GM23338 (cell line): ENCODE measurements at regions not wholly inside any gene's neighbourhood (a gene's known extent, or its start where the extent isn't known, plus 50 kb on each side); places are given as distances from the start of the nearest gene placed in this dataset.

Source experiments
- ATAC-seq: fragments of 200-7000 bp; cut with Tn5 transposase; 3 replicates; pipeline ENCODE4 v1.9.1; 2020
- DNase-seq: peaks from one replicate; pipeline ENCODE4 v3.0.0-alpha.2; 2015; ENCODE audit warnings: low spot score
- H2AFZ ChIP-seq: fragments of 200-600 bp; sonication (generic); 2 replicates; pipeline ENCODE4 v1.8.0; 2016; ENCODE audit warnings: antibody characterized with exemption, mild to moderate bottlenecking, moderate library complexity
- H3F3A ChIP-seq: fragments of 200-600 bp; sonication (generic); replicated peaks from 2 replicates; pipeline ENCODE4 v1.8.0; 2017; ENCODE audit warnings: antibody characterized with exemption, mixed run types, low read depth
- H3K27ac ChIP-seq: fragments of 200-600 bp; sonication (generic); 2 replicates; pipeline ENCODE4 v1.6.1; 2016; ENCODE audit warnings: low read depth
- H3K27me3 ChIP-seq: fragments of 200-600 bp; sonication (generic); 2 replicates; pipeline ENCODE4 v1.8.0; 2016; ENCODE audit warnings: mild to moderate bottlenecking, mixed run types, moderate library complexity; ENCODE audit not compliant: insufficient read depth
- H3K36me3 ChIP-seq: fragments of 200-600 bp; sonication (generic); 2 replicates; pipeline ENCODE4 v1.8.0; 2016; ENCODE audit warnings: mild to moderate bottlenecking; ENCODE audit not compliant: insufficient read depth
- H3K4me1 ChIP-seq: fragments of 200-600 bp; sonication (generic); 2 replicates; pipeline ENCODE4 v1.8.0; 2016; ENCODE audit warnings: mild to moderate bottlenecking, moderate library complexity; ENCODE audit not compliant: insufficient read depth
- H3K4me2 ChIP-seq: fragments of 200-600 bp; sonication (generic); 2 replicates; pipeline ENCODE4 v1.7.1; 2017; ENCODE audit warnings: mixed run types
- H3K4me3 ChIP-seq: fragments of 200-600 bp; sonication (generic); 2 replicates; pipeline ENCODE4 v1.6.1; 2016; ENCODE audit warnings: mixed run types
- H3K79me2 ChIP-seq: fragments of 200-600 bp; sonication (generic); replicated peaks from 2 replicates; pipeline ENCODE4 v1.8.0; 2017; ENCODE audit warnings: mild to moderate bottlenecking; ENCODE audit not compliant: insufficient read depth
- H3K9me2 ChIP-seq: fragments of 200-600 bp; sonication (generic); 2 replicates; pipeline ENCODE4 v1.8.0; 2017; ENCODE audit not compliant: insufficient read depth
- H4K20me1 ChIP-seq: fragments of 200-600 bp; sonication (generic); replicated peaks from 2 replicates; pipeline ENCODE4 v1.8.0; 2017; ENCODE audit warnings: mild to moderate bottlenecking; ENCODE audit not compliant: insufficient read depth
- H3K27ac Mint-ChIP-seq: 2 replicates; pipeline ENCODE4 v1.8.0; 2020; ENCODE audit warnings: inconsistent platforms, mild to moderate bottlenecking, moderate library complexity, mixed read lengths
- H3K27me3 Mint-ChIP-seq: 3 replicates; pipeline ENCODE4 v1.8.0; 2022; ENCODE audit warnings: low read depth, mild to moderate bottlenecking, moderate library complexity, mixed read lengths, inconsistent platforms; ENCODE audit not compliant: insufficient read depth, poor library complexity
- H3K36me3 Mint-ChIP-seq: 3 replicates; pipeline ENCODE4 v1.8.0; 2021; ENCODE audit warnings: low read depth, mild to moderate bottlenecking, inconsistent platforms, moderate library complexity, mixed read lengths
- H3K4me1 Mint-ChIP-seq: 3 replicates; pipeline ENCODE4 v1.8.0; 2020; ENCODE audit warnings: mild to moderate bottlenecking, inconsistent platforms, mixed read lengths
- H3K4me3 Mint-ChIP-seq: 3 replicates; pipeline ENCODE4 v1.8.0; 2021; ENCODE audit warnings: moderate library complexity, mild to moderate bottlenecking, inconsistent platforms, mixed read lengths
- H3K9me3 Mint-ChIP-seq: 3 replicates; pipeline ENCODE4 v1.8.0; 2020; ENCODE audit warnings: moderate library complexity, mild to moderate bottlenecking, inconsistent platforms, mixed read lengths
- CREB1 ChIP-seq: fragments of 250-450 bp; sonication (Bioruptor Pico); IDR thresholded peaks from 2 replicates; pipeline ENCODE4 v1.5.0; 2020; ENCODE audit warnings: low read depth, mild to moderate bottlenecking, moderate library complexity
- CTCF ChIP-seq, 2 experiments: fragments of 200-600 bp in 1 of 2; sonication (generic) in 1 of 2; conservative IDR thresholded peaks; 2 replicates each; pipeline versions ENCODE4 v1.5.1 to v1.6.1; 2016 to 2017; ENCODE audit warnings: antibody characterized with exemption in 2 of 2, low read depth in 2 of 2, mild to moderate bottlenecking in 2 of 2, moderate library complexity in 1 of 2
- ETS1 ChIP-seq: IDR thresholded peaks from 2 replicates; pipeline ENCODE4 v1.6.1; 2016; ENCODE audit warnings: antibody characterized with exemption
- EZH2 ChIP-seq: fragments of 200-600 bp; sonication (generic); IDR thresholded peaks from one replicate; pipeline ENCODE4 v1.8.0; 2017; ENCODE audit warnings: antibody characterized with exemption, mild to moderate bottlenecking, low read depth; ENCODE audit not compliant: unreplicated experiment
- JUNB ChIP-seq: IDR thresholded peaks from one replicate; pipeline ENCODE4 v1.6.1; 2016; ENCODE audit warnings: antibody characterized with exemption; ENCODE audit not compliant: unreplicated experiment
- NANOG ChIP-seq: IDR thresholded peaks from 2 replicates; pipeline ENCODE4 v1.6.1; 2016; ENCODE audit warnings: antibody characterized with exemption, borderline replicate concordance
- POLR2AphosphoS5 ChIP-seq: IDR thresholded peaks from 2 replicates; pipeline ENCODE4 v1.6.1; 2016; ENCODE audit warnings: antibody characterized with exemption, low read depth
- STAT1 ChIP-seq: IDR thresholded peaks from one replicate; pipeline ENCODE4 v1.6.1; 2016; ENCODE audit warnings: antibody characterized with exemption; ENCODE audit not compliant: unreplicated experiment
- ZNF114 ChIP-seq: fragments of 250-450 bp; sonication (Bioruptor Pico); IDR thresholded peaks from 2 replicates; pipeline ENCODE4 v1.5.0; 2020; ENCODE audit warnings: mild to moderate bottlenecking, moderate library complexity
- ZNF331 ChIP-seq: fragments of 250-450 bp; sonication (Bioruptor Pico); IDR thresholded peaks from 2 replicates; pipeline ENCODE4 v1.5.0; 2020; ENCODE audit warnings: low read depth, mild to moderate bottlenecking, moderate library complexity
- ZNF462 ChIP-seq: fragments of 250-450 bp; sonication (Bioruptor Pico); IDR thresholded peaks from 2 replicates; pipeline ENCODE4 v1.5.0; 2020; ENCODE audit warnings: mild to moderate bottlenecking, moderate library complexity

- TF ChIP-seq ZNF462: no peak
- no peak for TF ChIP-seq NANOG
- TF ChIP-seq EZH2: no peak
- TF ChIP-seq POLR2AphosphoS5: no peak
- TF ChIP-seq ZNF331 (CRISPR knock-in tag): no peak
These were observed 250.4 kb upstream of the SFSWAP start (continued) for GRCh38 chr12:131460520-131460919.

GRCh38 chr12:131461096-131461495 lies 249.8 kb upstream of the SFSWAP start:
- DNase-seq: no peak
- H3K36me3 ChIP-seq: no peaks in the 10 kb centered on the region
- H3K79me2 ChIP-seq: no peaks in the 10 kb centered on the region
- H3K4me3 Mint-ChIP-seq: no peak overlapping the region
- H3K9me3 Mint-ChIP-seq: no peaks in the 10 kb centered on the region
- no peaks in the 10 kb centered on the region for H4K20me1 ChIP-seq
- peaks cover 8% of the 10 kb centered on the region for H3K4me1 Mint-ChIP-seq
- no peak for ATAC-seq
- no peaks in the 10 kb centered on the region for H3K27me3 ChIP-seq
- H3K36me3 Mint-ChIP-seq: no peaks in the 10 kb centered on the region
- H3F3A ChIP-seq: no peaks in the 10 kb centered on the region
- no peak overlapping the region for H3K27ac ChIP-seq
- H3K4me1 ChIP-seq: no peaks in the 10 kb centered on the region
- H3K27ac Mint-ChIP-seq: no peak overlapping the region
- H3K9me2 ChIP-seq: 0 out of 2 replicates have a peak, but pooled peaks cover 5% of the 10 kb centered on the region
- H3K27me3 Mint-ChIP-seq: peaks cover 7% of the 10 kb centered on the region
- no peak overlapping the region for H2AFZ ChIP-seq
- H3K4me2 ChIP-seq: no peak overlapping the region
- no peak overlapping the region for H3K4me3 ChIP-seq
- TF ChIP-seq ETS1 (no peak), EZH2 (no peak), NANOG (no peak), ZNF331 (CRISPR knock-in tag) (no peak), JUNB (no peak), POLR2AphosphoS5 (no peak), ZNF114 (CRISPR knock-in tag) (no peak), CREB1 (CRISPR knock-in tag) (no peak), STAT1 (no peak), CTCF (conservative IDR thresholded peaks at IDR 0.05; ENCODE audit: low read depth in 2 of 2) (no peak)
